ENCODE measurements at regions not wholly inside any gene's neighbourhood (a gene's known extent, or its start where the extent isn't known, plus 50 kb on each side); places are given as distances from the start of the nearest gene placed in this dataset.

DNA sequence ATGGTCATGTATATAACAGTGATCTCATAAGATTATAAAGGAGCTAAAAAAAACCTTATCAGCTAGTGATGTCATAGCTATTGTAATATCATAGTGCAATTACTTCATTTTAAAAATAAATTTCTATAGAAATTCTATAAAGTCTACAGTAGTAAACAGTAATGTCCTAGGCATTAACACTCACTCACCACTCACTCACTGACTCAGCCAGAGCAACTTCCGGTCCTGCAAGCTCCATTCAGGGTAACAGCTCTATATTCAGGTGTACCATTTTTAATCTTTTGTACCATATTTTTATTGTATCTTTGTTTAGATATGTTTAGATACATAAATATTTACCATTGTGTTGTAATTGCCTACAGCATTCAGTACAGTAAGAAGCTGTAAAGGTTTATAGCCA, 524.4 kb upstream of the CDH5 start:
- TF ChIP-seq, protein P1, sequence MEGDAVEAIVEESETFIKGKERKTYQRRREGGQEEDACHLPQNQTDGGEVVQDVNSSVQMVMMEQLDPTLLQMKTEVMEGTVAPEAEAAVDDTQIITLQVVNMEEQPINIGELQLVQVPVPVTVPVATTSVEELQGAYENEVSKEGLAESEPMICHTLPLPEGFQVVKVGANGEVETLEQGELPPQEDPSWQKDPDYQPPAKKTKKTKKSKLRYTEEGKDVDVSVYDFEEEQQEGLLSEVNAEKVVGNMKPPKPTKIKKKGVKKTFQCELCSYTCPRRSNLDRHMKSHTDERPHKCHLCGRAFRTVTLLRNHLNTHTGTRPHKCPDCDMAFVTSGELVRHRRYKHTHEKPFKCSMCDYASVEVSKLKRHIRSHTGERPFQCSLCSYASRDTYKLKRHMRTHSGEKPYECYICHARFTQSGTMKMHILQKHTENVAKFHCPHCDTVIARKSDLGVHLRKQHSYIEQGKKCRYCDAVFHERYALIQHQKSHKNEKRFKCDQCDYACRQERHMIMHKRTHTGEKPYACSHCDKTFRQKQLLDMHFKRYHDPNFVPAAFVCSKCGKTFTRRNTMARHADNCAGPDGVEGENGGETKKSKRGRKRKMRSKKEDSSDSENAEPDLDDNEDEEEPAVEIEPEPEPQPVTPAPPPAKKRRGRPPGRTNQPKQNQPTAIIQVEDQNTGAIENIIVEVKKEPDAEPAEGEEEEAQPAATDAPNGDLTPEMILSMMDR (conservative IDR thresholded peaks at IDR 0.05; ENCODE audit: low read depth, low read length), result no peak
- TF ChIP-seq FOS (IDR thresholded peaks at IDR 0.05; ENCODE audit: low read depth, low read length), result no peak
- TF ChIP-seq, protein P2, sequence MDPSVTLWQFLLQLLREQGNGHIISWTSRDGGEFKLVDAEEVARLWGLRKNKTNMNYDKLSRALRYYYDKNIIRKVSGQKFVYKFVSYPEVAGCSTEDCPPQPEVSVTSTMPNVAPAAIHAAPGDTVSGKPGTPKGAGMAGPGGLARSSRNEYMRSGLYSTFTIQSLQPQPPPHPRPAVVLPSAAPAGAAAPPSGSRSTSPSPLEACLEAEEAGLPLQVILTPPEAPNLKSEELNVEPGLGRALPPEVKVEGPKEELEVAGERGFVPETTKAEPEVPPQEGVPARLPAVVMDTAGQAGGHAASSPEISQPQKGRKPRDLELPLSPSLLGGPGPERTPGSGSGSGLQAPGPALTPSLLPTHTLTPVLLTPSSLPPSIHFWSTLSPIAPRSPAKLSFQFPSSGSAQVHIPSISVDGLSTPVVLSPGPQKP (IDR thresholded peaks at IDR 0.05; ENCODE audit: borderline replicate concordance, low read depth, low read length), result no peak
- TF ChIP-seq POLR2A (IDR thresholded peaks at IDR 0.05; ENCODE audit: low read depth, low read length), result no peak
- no peak for TF ChIP-seq RAD21 (IDR thresholded peaks at IDR 0.05; ENCODE audit: low read length)
- no peak for TF ChIP-seq CEBPB (IDR thresholded peaks at IDR 0.05; ENCODE audit: low read depth, low read length)
